GM10266 (cell line): ENCODE measurements at regions not wholly inside any gene's neighbourhood (a gene's known extent, or its start where the extent isn't known, plus 50 kb on each side); places are given as distances from the start of the nearest gene placed in this dataset.

Experiments
- DNase-seq: peaks from one replicate; pipeline ENCODE4 v3.0.0; 2012; ENCODE audit errors: extremely low spot score
- CTCF ChIP-seq: IDR thresholded peaks from 2 replicates; pipeline ENCODE4 v1.5.1; 2012; ENCODE audit warnings: mild to moderate bottlenecking, low read depth; ENCODE audit not compliant: control insufficient read depth, insufficient read depth; ENCODE audit errors: missing control alignments

GRCh38 chr11:45457649-45458048 is 171.5 kb upstream of the SYT13 start:
- no peak for DNase-seq
- TF ChIP-seq CTCF, result no peak

GRCh38 chr11:45456686-45457085 is 170.5 kb upstream of the SYT13 start:
- TF ChIP-seq CTCF, result no peak
- DNase-seq, result no peak

- DNase-seq, result no peak
- no peak for TF ChIP-seq CTCF
Observed at GRCh38 chr11:45455536-45455935, 169.4 kb upstream of the SYT13 start.

GRCh38 chr11:45454917-45455401 is 168.8 kb upstream of the SYT13 start:
- no peak for TF ChIP-seq CTCF
- no peak for DNase-seq

- TF ChIP-seq CTCF, result no peak
- no peak for DNase-seq
Observed at GRCh38 chr11:45453721-45454120, 167.6 kb upstream of the SYT13 start.

GRCh38 chr11:45451766-45452440 is 165.8 kb upstream of the SYT13 start:
- DNase-seq, result no peak
- no peak for TF ChIP-seq CTCF

- no peak for TF ChIP-seq CTCF
- DNase-seq, result no peak
Observed at GRCh38 chr11:45450189-45450588, 164.0 kb upstream of the SYT13 start.
